H1 (cell line): ENCODE measurements at regions not wholly inside any gene's neighbourhood (a gene's known extent, or its start where the extent isn't known, plus 50 kb on each side); places are given as distances from the start of the nearest gene placed in this dataset.

Experiments
- CTCF ChIA-PET: fragments of 300-600 bp; sonication (Branson Sonifier 250); formaldehyde crosslinking; loops from one replicate; lab custom pipeline; 2021; ENCODE audit not compliant: partially characterized antibody; lab: Charles Lee
- POLR2A ChIA-PET: fragments of 300-600 bp; sonication (Branson Sonifier 250); formaldehyde crosslinking; loops from one replicate; lab custom pipeline; 2021; ENCODE audit warnings: inconsistent platforms; ENCODE audit not compliant: partially characterized antibody; lab: Charles Lee
- DNase-seq, 2 experiments: peaks; one replicate each; pipeline versions ENCODE4 v3.0.0 to v3.0.0-alpha.2; 2010 to 2022; ENCODE audit warnings: low spot score in 2 of 2, low read depth in 1 of 2, mixed read lengths in 1 of 2
- FAIRE-seq: peaks from 2 replicates; lab custom pipeline; 2011; peaks lifted over from hg19 to GRCh38; lab: Jason Lieb, UNC
- H2AFZ ChIP-seq: 2 replicates; pipeline ENCODE4 v1.8.1; 2012; ENCODE audit warnings: low read length, inconsistent platforms
- H2AK5ac ChIP-seq: 2 replicates; pipeline ENCODE4 v1.6.1; 2013; ENCODE audit warnings: low read depth, low read length
- H2BK120ac ChIP-seq: replicated peaks from 2 replicates; pipeline ENCODE3; 2013; ENCODE audit warnings: low read depth, low read length, inconsistent platforms
- H2BK12ac ChIP-seq: 2 replicates; pipeline ENCODE4 v1.6.1; 2013; ENCODE audit warnings: low read depth, low read length
- H2BK15ac ChIP-seq: 2 replicates; pipeline ENCODE4 v1.6.1; 2013; ENCODE audit warnings: low read length
- H2BK20ac ChIP-seq: 2 replicates; pipeline ENCODE4 v1.6.1; 2013; ENCODE audit warnings: low read length
- H2BK5ac ChIP-seq: 2 replicates; pipeline ENCODE4 v1.6.1; 2013; ENCODE audit warnings: low read depth, low read length
- H3K14ac ChIP-seq: 2 replicates; pipeline ENCODE4 v1.6.1; 2013; ENCODE audit warnings: inconsistent platforms; ENCODE audit not compliant: insufficient read length
- H3K18ac ChIP-seq: 2 replicates; pipeline ENCODE4 v1.6.1; 2013; ENCODE audit warnings: low read length; ENCODE audit errors: extremely low read depth
- H3K23ac ChIP-seq: 2 replicates; pipeline ENCODE4 v1.6.1; 2013; ENCODE audit warnings: inconsistent platforms; ENCODE audit not compliant: insufficient read length
- H3K23me2 ChIP-seq: 2 replicates; pipeline ENCODE4 v1.6.1; 2013; ENCODE audit warnings: low read depth, low read length
- H3K27ac ChIP-seq: 2 replicates; pipeline ENCODE4 v1.6.1; 2011; ENCODE audit warnings: low read depth, low read length, inconsistent platforms
- H3K27me3 ChIP-seq, 4 experiments: replicated peaks in 1 of 4; 1 replicate in 1 of 4; 2 replicates in 3 of 4; pipeline versions ENCODE4 v1.6.1 to v1.8.1; 2011 to 2013; ENCODE audit warnings: low read length in 3 of 4, mild to moderate bottlenecking in 3 of 4, inconsistent platforms in 2 of 4, mixed read lengths in 2 of 4, moderate library complexity in 1 of 4; ENCODE audit not compliant: control insufficient read depth in 3 of 4, insufficient read depth in 3 of 4; ENCODE audit errors: extremely low read depth in 1 of 4
- H3K36me3 ChIP-seq, 4 experiments: 2 replicates each; pipeline versions ENCODE4 v1.6.1 to v1.8.1; 2011 to 2013; ENCODE audit warnings: mild to moderate bottlenecking in 4 of 4, low read length in 3 of 4, moderate library complexity in 2 of 4, control low read depth in 1 of 4, inconsistent platforms in 1 of 4; ENCODE audit not compliant: insufficient read depth in 4 of 4, control insufficient read depth in 2 of 4
- H3K4ac ChIP-seq: replicated peaks from 2 replicates; pipeline ENCODE3; 2013; ENCODE audit warnings: low read length, low read depth, mixed read lengths, inconsistent platforms; ENCODE audit not compliant: insufficient read length
- H3K4me1 ChIP-seq, 4 experiments: replicated peaks in 1 of 4; 1 replicate in 1 of 4; 2 replicates in 3 of 4; pipeline versions ENCODE4 v1.6.1 to v1.8.1; 2011 to 2013; ENCODE audit warnings: low read length in 3 of 4, inconsistent platforms in 2 of 4, mixed read lengths in 1 of 4; ENCODE audit not compliant: insufficient read depth in 4 of 4, control insufficient read depth in 3 of 4
- H3K4me2 ChIP-seq, 2 experiments: 2 replicates each; pipeline versions ENCODE4 v1.6.1 to v1.8.1; 2011 to 2013; ENCODE audit warnings: low read depth in 2 of 2, low read length in 2 of 2, control low read depth in 1 of 2, inconsistent platforms in 1 of 2, mild to moderate bottlenecking in 1 of 2; ENCODE audit not compliant: insufficient read depth in 1 of 2
- H3K4me3 ChIP-seq, 4 experiments: fragments of 200-600, 300-600 bp in 1 of 4; sonication (generic), shearing (Covaris generic), sonication (Bioruptor Twin) in 1 of 4; 2 replicates each; pipeline versions ENCODE4 v1.5.1 to v1.8.1; 2011 to 2016; ENCODE audit warnings: low read length in 4 of 4, low read depth in 3 of 4, control low read depth in 2 of 4, inconsistent platforms in 2 of 4, mild to moderate bottlenecking in 2 of 4, mixed read lengths in 1 of 4, moderate library complexity in 1 of 4; ENCODE audit not compliant: insufficient read depth in 2 of 4; ENCODE audit errors: extremely low read depth in 1 of 4
- H3K56ac ChIP-seq: replicated peaks from 2 replicates; pipeline ENCODE3; 2013; ENCODE audit warnings: low read depth, mild to moderate bottlenecking, mixed read lengths, low read length, inconsistent platforms; ENCODE audit not compliant: insufficient read length
- H3K79me1 ChIP-seq: 2 replicates; pipeline ENCODE4 v1.6.1; 2013; ENCODE audit warnings: low read depth, low read length, control low read depth
- H3K79me2 ChIP-seq, 2 experiments: 2 replicates each; pipeline versions ENCODE4 v1.6.1 to v1.8.1; 2012 to 2013; ENCODE audit warnings: low read length in 2 of 2, mild to moderate bottlenecking in 2 of 2, inconsistent platforms in 1 of 2; ENCODE audit not compliant: insufficient read depth in 2 of 2, control insufficient read depth in 1 of 2
- H3K9ac ChIP-seq, 4 experiments: replicated peaks in 1 of 4; 1 replicate in 1 of 4; 2 replicates in 3 of 4; pipeline versions ENCODE4 v1.6.1 to v1.8.1; 2011 to 2013; ENCODE audit warnings: low read depth in 3 of 4, low read length in 3 of 4, control low read depth in 2 of 4, mild to moderate bottlenecking in 2 of 4, moderate library complexity in 2 of 4, inconsistent platforms in 1 of 4; ENCODE audit errors: extremely low read depth in 1 of 4
- H3K9me3 ChIP-seq, 2 experiments: 2 replicates each; pipeline versions ENCODE4 v1.6.1 to v1.8.1; 2012 to 2013; ENCODE audit warnings: mild to moderate bottlenecking in 2 of 2, moderate library complexity in 2 of 2, control low read depth in 1 of 2, inconsistent platforms in 1 of 2, low read depth in 1 of 2, low read length in 1 of 2, mixed read lengths in 1 of 2; ENCODE audit not compliant: insufficient read depth in 2 of 2
- H4K20me1 ChIP-seq, 2 experiments: replicated peaks in 1 of 2; 2 replicates each; pipeline versions ENCODE3 to v1.8.1; 2011 to 2013; ENCODE audit warnings: inconsistent platforms in 2 of 2, low read length in 2 of 2, mild to moderate bottlenecking in 1 of 2; ENCODE audit not compliant: insufficient read depth in 2 of 2, control insufficient read depth in 1 of 2
- H4K5ac ChIP-seq: 2 replicates; pipeline ENCODE4 v1.6.1; 2013; ENCODE audit warnings: low read length, low read depth, mixed read lengths, inconsistent platforms; ENCODE audit not compliant: insufficient read length
- H4K8ac ChIP-seq: 2 replicates; pipeline ENCODE4 v1.8.0; 2013; ENCODE audit warnings: mild to moderate bottlenecking, moderate library complexity, low read length, inconsistent platforms; ENCODE audit not compliant: insufficient read depth; ENCODE audit errors: extremely low read depth
- H4K91ac ChIP-seq: replicated peaks from 2 replicates; pipeline ENCODE3; 2013; ENCODE audit warnings: low read length, mixed read lengths, inconsistent platforms; ENCODE audit not compliant: insufficient read length
- ATF3 ChIP-seq: IDR thresholded peaks from 2 replicates; pipeline ENCODE4 v1.6.1; 2011; ENCODE audit warnings: low read depth, mild to moderate bottlenecking, low read length; ENCODE audit not compliant: insufficient read depth
- BCL11A ChIP-seq, 2 experiments: IDR thresholded peaks; one replicate each; pipeline ENCODE4 v1.6.1; 2011; ENCODE audit warnings: low read depth in 2 of 2, low read length in 2 of 2, mild to moderate bottlenecking in 2 of 2
- KDM1A ChIP-seq: fragments of 200-600, 300-600 bp; sonication (generic); IDR thresholded peaks from 2 replicates; pipeline ENCODE4 v1.7.1; 2016; ENCODE audit warnings: mild to moderate bottlenecking, low read length, borderline replicate concordance
- POLR2AphosphoS5 ChIP-seq: IDR thresholded peaks from 2 replicates; pipeline ENCODE4 v1.6.1; 2011; ENCODE audit warnings: low read depth, low read length
- RAD21 ChIP-seq, 2 experiments: IDR thresholded peaks in 1 of 2; conservative IDR thresholded peaks in 1 of 2; 2 replicates each; pipeline ENCODE4 v1.6.1; 2011; ENCODE audit warnings: low read depth in 2 of 2, low read length in 2 of 2, improper control_type of control experiment in 1 of 2, inconsistent platforms in 1 of 2, mild to moderate bottlenecking in 1 of 2, moderate library complexity in 1 of 2
- RFX5 ChIP-seq: IDR thresholded peaks from 2 replicates; pipeline ENCODE4 v1.6.1; 2011; ENCODE audit warnings: low read depth, low read length, improper control_type of control experiment, borderline replicate concordance
- SP2 ChIP-seq: IDR thresholded peaks from 2 replicates; pipeline ENCODE4 v1.6.1; 2012; ENCODE audit warnings: mild to moderate bottlenecking, low read length, inconsistent platforms
- SRF ChIP-seq: IDR thresholded peaks from 2 replicates; pipeline ENCODE4 v1.6.1; 2011; ENCODE audit warnings: mild to moderate bottlenecking, low read depth, low read length, moderate library complexity
- TAF7 ChIP-seq: optimal IDR thresholded peaks from 2 replicates; pipeline ENCODE3; 2011; ENCODE audit warnings: low read depth, mild to moderate bottlenecking, inconsistent platforms, low read length, moderate library complexity, borderline replicate concordance
- TCF12 ChIP-seq: IDR thresholded peaks from 2 replicates; pipeline ENCODE4 v1.6.1; 2011; ENCODE audit warnings: low read depth, mild to moderate bottlenecking, low read length
- TEAD4 ChIP-seq: IDR thresholded peaks from 2 replicates; pipeline ENCODE4 v1.6.1; 2012; ENCODE audit warnings: low read depth, low read length, inconsistent platforms, mixed read lengths
- YY1 ChIP-seq: IDR thresholded peaks from 2 replicates; pipeline ENCODE4 v1.6.1; 2011; ENCODE audit warnings: low read depth, mild to moderate bottlenecking, low read length
- WGBS, 2 experiments: shearing (Covaris generic) in 1 of 2; methylation state at CpG; one replicate each; pipeline versions ENCODE4 v1.1.6 to v1.1.7; 2013 to 2015; ENCODE audit warnings: low lambda C conversion rate in 2 of 2, mixed read lengths in 2 of 2, inconsistent platforms in 1 of 2, low coverage in 1 of 2, missing lambda C conversion rate in 1 of 2; ENCODE audit not compliant: insufficient replicate concordance in 2 of 2, insufficient coverage in 1 of 2, insufficient read length in 1 of 2; ENCODE audit errors: extremely low coverage in 1 of 2, missing lambda C conversion rate in 1 of 2; 5-methylcytosine and 5-hydroxymethylcytosine counted together

- Histone ChIP-seq H3K27ac (no peak overlapping the region; the same call in 1 of the 2 replicates), H4K91ac (no peak overlapping the region), H2BK15ac (no peak overlapping the region), H3K27me3 (no peaks in the 10 kb centered on the region), H3K4ac (no peak overlapping the region), H2AFZ (no peak overlapping the region), H2BK120ac (no peak overlapping the region), H3K23ac (no peak overlapping the region), H3K56ac (no peak overlapping the region), H3K9me3 (no peaks in the 10 kb centered on the region), H2BK5ac (no peak overlapping the region), H4K8ac (peak overlapping the region; percentile 36; the same call in 1 of the 2 replicates), H3K4me1 (peaks cover 0 to 5% (median 1%) of the 10 kb centered on the region in 4 experiments; a peak in 5 of 7 replicates), H3K9ac (no peak overlapping the region), H3K36me3 (no peaks in the 10 kb centered on the region), H2AK5ac (no peak overlapping the region), H3K79me2 (no peaks in the 10 kb centered on the region), H3K79me1 (no peaks in the 10 kb centered on the region; the same call in 1 of the 2 replicates), H3K18ac (no peak overlapping the region), H2BK20ac (no peak overlapping the region), H2BK12ac (no peak overlapping the region), H4K5ac (no peak overlapping the region), H3K23me2 (no peaks in the 10 kb centered on the region; the same call in 1 of the 2 replicates), H3K4me3 (no peak overlapping the region), H3K14ac (no peak overlapping the region), H3K4me2 (no peak overlapping the region), H4K20me1 (no peaks in the 10 kb centered on the region)
- ChIA-PET CTCF (interaction anchor here (0.9 to 1.8 kb wide), 4 partner anchors 10 to 224 kb away, joined by 3 to 4 read pairs (median 4); no protein-coding TSS in a partner anchor), POLR2A (no interaction called here)
- 91% methylated on average over 15 of the region's 15 CpGs; no CpG with 5 or more reads in 1 of the 2 experiments for WGBS, 2 experiments
- FAIRE-seq = no peak
- DNase-seq = no peak
- TF ChIP-seq SP2 = no peak
- no peak for TF ChIP-seq POLR2AphosphoS5
- TF ChIP-seq KDM1A = no peak
- no peak for TF ChIP-seq TAF7
- no peak for TF ChIP-seq BCL11A (IDR thresholded peaks at IDR 0.05; ENCODE audit: low read depth in 2 of 2, low read length in 2 of 2)
- no peak for TF ChIP-seq TEAD4
- TF ChIP-seq TCF12 = no peak
- no peak for TF ChIP-seq SRF
- no peak for TF ChIP-seq ATF3
- no peak for TF ChIP-seq RFX5
- no peak for TF ChIP-seq YY1
- no peak for TF ChIP-seq RAD21 (IDR thresholded peaks at IDR 0.05 in 1 of 2, conservative IDR thresholded peaks at IDR 0.05 in 1 of 2; ENCODE audit: low read depth in 2 of 2, low read length in 2 of 2)
These were observed 329.7 kb downstream of the CTTN start for GRCh38 chr11:70727899-70728620.
